Stimulated activated CD8-positive, alpha-beta memory T cell treated with anti-CD3 and anti-CD28 coated beads, Interleukin-7, amount 100 ng/mL, for 1 hour (primary cell): ENCODE measurements at regions not wholly inside any gene's neighbourhood (a gene's known extent, or its start where the extent isn't known, plus 50 kb on each side); places are given as distances from the start of the nearest gene placed in this dataset.
"Not testable (repeated sequence)": the region's sequence is repeated elsewhere in the genome, so short reads cannot be mapped to it uniquely, and the experiment has no call there.

Experiments used
- DNase-seq, 2 donors: peaks; one replicate each; pipeline ENCODE4 v3.0.0-alpha.2; 2020; ENCODE audit warnings: low read depth in 2 of 2

DNA sequence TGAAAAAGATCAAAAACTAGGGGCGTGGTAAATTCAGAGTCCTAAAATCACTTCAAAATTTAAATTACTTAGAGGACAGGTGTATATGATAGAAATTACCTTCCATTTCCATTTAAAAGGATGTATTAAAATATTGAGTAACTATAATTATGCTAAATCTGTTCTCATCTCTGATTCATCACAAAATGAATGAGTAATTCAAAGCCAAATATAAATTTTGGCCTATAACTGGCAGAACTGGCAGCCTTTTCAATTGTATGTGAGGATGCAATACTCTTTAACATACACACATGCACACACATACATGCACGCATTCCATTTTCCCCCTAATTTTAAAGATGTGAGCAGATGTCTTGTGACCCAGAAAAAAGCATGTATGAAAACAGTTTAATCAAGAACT is 194.6 kb downstream of the EPM2A start:
- no peak for DNase-seq

- no peak for DNase-seq
These were observed 191.3 kb downstream of the EPM2A start for GRCh38 chr6:145544041-145544440.

DNA sequence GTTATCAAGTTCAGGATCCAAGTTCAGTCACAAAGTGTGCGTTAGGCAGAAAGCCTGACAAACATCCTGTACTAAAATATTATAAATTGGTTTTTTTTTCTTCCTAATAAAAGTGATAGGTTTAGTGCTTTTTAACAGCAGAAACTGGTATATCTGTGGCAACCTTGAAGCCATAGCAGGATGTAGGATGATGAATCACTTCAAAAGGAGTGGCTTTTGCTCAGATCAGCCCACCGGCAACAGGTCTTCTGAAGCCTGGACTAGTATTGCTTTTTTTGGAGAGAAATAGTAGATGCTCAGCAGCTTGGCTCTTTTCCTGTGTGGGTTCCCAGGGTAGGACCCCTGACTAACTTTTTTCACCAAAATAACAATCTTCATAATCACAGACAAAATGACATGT is 190.8 kb downstream of the EPM2A start:
- no peak for DNase-seq

GRCh38 chr6:145546265-145546664 is 189.1 kb downstream of the EPM2A start:
- no peak for DNase-seq

DNA sequence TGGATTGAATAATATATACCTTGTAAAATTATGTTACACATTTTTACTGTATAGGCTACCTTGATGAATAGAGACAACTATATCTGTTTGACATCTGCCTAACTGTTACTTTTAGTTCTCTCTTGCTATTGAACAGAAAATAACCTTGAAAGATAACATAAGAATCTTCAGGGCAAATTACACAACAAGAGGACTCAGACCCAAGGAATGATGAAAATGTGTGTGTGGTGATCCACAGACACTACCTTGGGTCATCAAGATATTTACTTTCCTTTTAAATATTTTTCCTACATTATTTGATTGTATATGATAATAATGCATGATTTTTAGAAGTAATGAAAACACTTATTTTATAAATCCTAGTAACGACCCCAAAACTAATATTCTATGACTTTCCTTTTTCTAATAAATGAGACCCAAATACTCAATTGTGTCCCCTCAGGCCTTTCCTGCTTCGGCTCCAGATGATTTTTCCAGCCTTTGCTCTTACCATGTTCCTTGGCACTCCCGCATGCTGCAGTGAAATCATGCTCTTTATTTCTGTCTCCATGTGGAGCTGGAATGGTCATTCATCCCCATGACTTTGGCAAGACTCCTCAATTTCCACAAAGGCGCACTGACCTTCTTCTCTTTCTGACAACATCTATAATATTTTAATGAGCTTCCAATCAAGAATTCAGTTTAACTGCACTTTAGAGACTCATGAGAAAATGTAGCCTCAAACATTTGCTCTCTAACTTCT is 187.6 kb downstream of the EPM2A start:
- no peak for DNase-seq

DNA sequence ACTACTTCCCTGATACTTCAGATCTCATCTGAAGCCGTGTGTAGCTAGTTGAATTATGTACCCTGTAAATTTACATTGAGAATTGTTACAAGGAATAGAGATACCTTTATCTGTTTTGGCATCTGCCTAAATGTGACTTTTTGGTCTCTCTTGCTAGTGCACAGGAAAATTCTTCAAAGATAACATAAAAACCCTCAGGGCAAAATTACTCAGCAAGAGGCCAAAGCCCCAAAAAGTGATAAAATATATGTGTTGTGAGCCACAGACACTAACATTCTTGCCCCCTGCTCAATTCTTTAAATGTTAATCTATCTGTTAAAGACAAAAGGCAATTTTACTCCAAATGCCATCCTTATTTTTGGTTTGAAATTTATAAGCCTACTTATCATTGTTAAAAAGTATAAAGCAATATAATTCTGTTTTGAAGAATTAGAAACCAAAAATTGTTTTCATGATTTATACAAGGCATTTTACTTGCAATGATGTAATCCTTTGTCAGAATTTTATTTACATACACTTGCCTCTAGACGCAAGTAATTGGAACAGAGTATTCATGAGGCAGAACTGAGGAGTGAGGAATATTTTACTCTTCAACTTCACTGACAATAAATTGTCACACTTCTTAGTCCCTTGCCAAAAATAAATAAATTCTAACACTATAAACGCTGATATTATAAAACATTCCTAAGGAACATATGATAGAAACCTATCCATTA is 186.2 kb downstream of the EPM2A start:
- no peak for DNase-seq

GRCh38 chr6:145551164-145551563 is 184.2 kb downstream of the EPM2A start:
- no peak for DNase-seq

- DNase-seq: no peak
These were observed 180.2 kb downstream of the EPM2A start for GRCh38 chr6:145555084-145555483.

- no peak for DNase-seq
These were observed 177.8 kb downstream of the EPM2A start for GRCh38 chr6:145557474-145557873.

DNA sequence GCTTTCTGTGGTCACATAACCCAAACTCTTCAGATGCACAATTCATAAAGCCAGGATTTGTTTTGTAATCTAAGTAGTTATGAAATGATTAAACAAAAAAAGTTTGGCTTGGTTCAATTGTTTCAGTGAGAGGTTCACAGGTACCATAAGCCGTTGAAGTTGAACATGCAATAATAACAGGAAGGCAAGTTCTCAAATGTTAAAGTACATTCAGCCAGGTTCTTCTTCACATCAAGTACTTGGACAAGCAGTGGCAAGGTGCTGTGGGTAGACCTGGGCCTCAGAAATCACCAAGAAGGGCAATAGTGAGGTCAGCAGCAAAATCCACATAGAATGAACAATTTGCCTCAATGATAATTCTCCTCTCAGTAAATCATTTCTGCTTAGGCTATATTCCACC is 175.5 kb downstream of the EPM2A start:
- DNase-seq: no peak

DNA sequence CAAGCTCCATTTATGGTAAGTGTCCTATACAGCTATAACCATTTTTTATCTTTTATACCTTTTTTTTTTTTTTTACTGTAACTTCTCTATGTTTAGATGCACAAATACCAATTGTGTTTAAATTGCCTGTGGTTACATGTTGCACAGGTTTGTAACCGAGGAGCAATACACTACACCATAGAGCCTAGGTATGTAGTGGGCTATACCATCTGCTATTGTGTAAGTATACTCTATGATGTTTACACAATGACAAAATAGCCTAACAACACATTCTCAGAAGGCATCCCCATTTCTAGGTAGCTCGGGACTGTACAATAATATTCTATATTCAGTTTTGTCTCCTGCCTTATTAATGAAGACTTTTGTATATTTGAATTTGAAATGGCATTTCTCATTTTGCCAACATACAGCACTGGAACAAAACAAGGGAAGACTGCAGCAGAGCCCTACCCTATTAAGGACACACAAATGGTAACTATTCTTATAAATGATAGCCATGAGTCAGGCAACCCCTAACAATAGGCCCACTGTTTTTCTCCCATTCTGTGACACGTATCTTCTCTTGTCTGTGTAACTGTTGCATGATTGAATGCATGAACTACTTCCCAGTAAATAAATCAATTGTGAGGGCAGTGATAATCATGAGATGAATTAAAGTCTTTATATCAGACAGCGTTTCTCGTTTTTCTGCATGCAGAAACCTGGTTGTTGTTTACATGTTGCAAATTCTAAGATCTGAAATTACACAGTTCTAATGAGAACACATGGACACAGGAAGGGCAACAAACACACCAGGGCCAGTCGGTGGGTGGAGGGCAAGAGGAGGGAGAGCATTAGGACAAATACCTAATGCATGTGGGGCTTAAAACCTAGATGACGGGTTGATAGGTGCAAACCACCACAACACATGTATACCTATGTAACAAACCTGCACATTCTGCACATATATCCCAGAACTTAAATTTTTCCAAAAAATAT is 173.9 kb downstream of the EPM2A start:
- no peak for DNase-seq

- no peak for DNase-seq
These were observed 172.3 kb downstream of the EPM2A start for GRCh38 chr6:145562771-145563615.

DNA sequence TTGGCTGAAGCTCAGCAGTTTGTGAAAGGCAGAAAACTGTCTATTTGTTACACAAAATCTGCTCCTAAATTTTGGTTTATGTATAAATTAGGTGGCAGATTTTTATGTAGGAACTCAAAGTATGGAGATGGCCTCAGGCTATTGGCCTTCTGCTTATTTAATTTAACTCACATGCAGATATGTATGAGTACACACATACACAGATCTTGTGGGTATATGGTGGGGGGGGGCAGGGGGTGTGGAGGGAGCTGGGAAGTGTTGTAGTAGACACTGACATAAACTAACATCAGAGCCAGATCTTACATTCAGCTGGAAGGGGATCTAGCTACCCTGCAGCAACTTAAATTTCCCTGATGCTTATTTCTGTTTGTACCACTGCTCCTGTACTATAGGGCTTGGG is 170.8 kb downstream of the EPM2A start:
- DNase-seq: no peak

GRCh38 chr6:145567684-145568252 is 167.6 kb downstream of the EPM2A start:
- no peak for DNase-seq

- no peak for DNase-seq
These were observed 166.2 kb downstream of the EPM2A start for GRCh38 chr6:145569140-145569539.

DNA sequence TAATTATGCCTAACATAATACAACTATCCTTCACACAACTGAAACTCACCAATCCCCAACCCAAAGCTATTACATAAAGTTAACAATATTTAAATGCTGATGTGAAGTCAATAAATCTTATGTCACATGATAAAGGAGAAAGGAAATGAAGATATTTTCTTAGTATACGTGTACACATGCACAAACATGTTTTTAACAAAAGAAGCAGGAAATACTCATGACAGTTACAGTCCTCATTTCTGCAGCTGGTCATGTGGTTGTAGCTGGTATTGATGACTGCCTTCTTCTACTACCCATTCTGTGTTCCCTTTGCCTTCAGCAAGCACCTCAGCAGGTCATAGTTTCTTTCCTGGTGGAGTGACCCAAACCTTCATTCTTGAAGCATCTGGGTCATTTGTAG is 165.0 kb downstream of the EPM2A start:
- not testable (repeated sequence) for DNase-seq

DNA sequence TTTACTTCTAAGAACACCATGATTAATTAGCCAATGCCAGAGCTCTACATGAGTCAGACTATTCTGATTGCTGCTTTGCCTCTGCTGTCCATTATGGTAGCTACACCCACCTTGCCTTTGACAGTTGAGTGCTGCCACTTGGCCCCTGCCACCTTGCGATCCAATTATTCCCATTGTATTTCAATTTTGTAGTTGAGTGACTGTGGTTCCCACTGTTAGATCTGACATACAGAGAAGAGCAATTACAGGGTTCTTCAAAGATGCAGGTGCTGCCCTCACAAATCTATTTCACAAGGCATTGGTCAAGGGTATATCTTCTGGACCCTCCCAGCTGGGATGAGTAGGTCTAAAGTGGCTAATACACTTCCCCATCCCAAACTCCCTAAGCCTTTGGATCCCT is 161.1 kb downstream of the EPM2A start:
- not testable (repeated sequence) for DNase-seq
